ENCODE measurements at regions not wholly inside any gene's neighbourhood (a gene's known extent, or its start where the extent isn't known, plus 50 kb on each side); places are given as distances from the start of the nearest gene placed in this dataset.

GRCh38 chr3:65029130-65029529, 341.3 kb upstream of the ADAMTS9 start:
- TF ChIP-seq POLR2AphosphoS2 (IDR thresholded peaks at IDR 0.05; ENCODE audit: low read depth, low read length) (no peak), ZNF274 (IDR thresholded peaks at IDR 0.05; ENCODE audit: insufficient read depth, insufficient read length) (no peak), CEBPB (IDR thresholded peaks at IDR 0.05; ENCODE audit: borderline replicate concordance in 1 of 2, low read depth in 2 of 2, low read length in 2 of 2) (no peak), EZH2 (IDR thresholded peaks at IDR 0.05; ENCODE audit: borderline replicate concordance, control insufficient read depth, low read depth, low read length) (no peak)
- TF ChIP-seq, protein P1, sequence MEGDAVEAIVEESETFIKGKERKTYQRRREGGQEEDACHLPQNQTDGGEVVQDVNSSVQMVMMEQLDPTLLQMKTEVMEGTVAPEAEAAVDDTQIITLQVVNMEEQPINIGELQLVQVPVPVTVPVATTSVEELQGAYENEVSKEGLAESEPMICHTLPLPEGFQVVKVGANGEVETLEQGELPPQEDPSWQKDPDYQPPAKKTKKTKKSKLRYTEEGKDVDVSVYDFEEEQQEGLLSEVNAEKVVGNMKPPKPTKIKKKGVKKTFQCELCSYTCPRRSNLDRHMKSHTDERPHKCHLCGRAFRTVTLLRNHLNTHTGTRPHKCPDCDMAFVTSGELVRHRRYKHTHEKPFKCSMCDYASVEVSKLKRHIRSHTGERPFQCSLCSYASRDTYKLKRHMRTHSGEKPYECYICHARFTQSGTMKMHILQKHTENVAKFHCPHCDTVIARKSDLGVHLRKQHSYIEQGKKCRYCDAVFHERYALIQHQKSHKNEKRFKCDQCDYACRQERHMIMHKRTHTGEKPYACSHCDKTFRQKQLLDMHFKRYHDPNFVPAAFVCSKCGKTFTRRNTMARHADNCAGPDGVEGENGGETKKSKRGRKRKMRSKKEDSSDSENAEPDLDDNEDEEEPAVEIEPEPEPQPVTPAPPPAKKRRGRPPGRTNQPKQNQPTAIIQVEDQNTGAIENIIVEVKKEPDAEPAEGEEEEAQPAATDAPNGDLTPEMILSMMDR (IDR thresholded peaks at IDR 0.05 in 2 of 3, conservative IDR thresholded peaks at IDR 0.05 in 1 of 3; ENCODE audit: control insufficient read depth in 2 of 3, extremely low read depth in 1 of 3, insufficient read depth in 1 of 3, low read depth in 3 of 3, low read length in 3 of 3) = no peak
- TF ChIP-seq, protein P2, sequence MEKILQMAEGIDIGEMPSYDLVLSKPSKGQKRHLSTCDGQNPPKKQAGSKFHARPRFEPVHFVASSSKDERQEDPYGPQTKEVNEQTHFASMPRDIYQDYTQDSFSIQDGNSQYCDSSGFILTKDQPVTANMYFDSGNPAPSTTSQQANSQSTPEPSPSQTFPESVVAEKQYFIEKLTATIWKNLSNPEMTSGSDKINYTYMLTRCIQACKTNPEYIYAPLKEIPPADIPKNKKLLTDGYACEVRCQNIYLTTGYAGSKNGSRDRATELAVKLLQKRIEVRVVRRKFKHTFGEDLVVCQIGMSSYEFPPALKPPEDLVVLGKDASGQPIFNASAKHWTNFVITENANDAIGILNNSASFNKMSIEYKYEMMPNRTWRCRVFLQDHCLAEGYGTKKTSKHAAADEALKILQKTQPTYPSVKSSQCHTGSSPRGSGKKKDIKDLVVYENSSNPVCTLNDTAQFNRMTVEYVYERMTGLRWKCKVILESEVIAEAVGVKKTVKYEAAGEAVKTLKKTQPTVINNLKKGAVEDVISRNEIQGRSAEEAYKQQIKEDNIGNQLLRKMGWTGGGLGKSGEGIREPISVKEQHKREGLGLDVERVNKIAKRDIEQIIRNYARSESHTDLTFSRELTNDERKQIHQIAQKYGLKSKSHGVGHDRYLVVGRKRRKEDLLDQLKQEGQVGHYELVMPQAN (conservative IDR thresholded peaks at IDR 0.05) = no peak

All from GM12878 (cell line).